Stimulated activated naive CD4-positive, alpha-beta T cell treated with Interleukin-2 at 50 U/mL for 16 hours (primary cell): ENCODE measurements at regions not wholly inside any gene's neighbourhood (a gene's known extent, or its start where the extent isn't known, plus 50 kb on each side); places are given as distances from the start of the nearest gene placed in this dataset.
"Not testable (repeated sequence)": the region's sequence is repeated elsewhere in the genome, so short reads cannot be mapped to it uniquely, and the experiment has no call there.

Experiments
- DNase-seq: peaks from one replicate; lab custom pipeline; 2025; lab: John Stamatoyannopoulos, UW

- no peak for DNase-seq
Observed at GRCh38 chr6:103617642-103618041, 1242.1 kb downstream of the HACE1 start.

GRCh38 chr6:103587722-103588121, 1272.0 kb downstream of the HACE1 start:
- DNase-seq = no peak

- no peak for DNase-seq
Observed at GRCh38 chr6:103578115-103578514, 1281.6 kb downstream of the HACE1 start.

- no peak for DNase-seq
Observed at GRCh38 chr6:103570431-103570830, 1289.3 kb downstream of the HACE1 start.

DNA sequence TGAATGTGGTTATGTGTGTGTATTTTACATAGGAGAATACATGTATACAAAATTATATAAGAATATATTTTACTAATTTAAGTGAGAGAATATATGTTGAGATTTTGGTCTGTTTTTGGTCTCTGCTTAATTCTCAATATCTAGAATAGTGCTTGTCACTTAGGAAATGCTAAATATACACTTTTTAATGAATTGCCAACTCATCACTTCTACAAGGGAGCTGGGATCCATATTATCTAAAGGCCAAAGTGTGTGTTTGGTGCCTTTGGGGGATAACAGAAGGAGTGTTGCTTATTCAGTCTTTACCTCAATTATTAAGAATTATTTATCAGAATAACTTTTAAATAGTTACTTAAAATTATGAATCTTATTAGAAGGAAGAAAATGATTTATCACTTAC, 1304.8 kb downstream of the HACE1 start:
- no peak for DNase-seq

DNA sequence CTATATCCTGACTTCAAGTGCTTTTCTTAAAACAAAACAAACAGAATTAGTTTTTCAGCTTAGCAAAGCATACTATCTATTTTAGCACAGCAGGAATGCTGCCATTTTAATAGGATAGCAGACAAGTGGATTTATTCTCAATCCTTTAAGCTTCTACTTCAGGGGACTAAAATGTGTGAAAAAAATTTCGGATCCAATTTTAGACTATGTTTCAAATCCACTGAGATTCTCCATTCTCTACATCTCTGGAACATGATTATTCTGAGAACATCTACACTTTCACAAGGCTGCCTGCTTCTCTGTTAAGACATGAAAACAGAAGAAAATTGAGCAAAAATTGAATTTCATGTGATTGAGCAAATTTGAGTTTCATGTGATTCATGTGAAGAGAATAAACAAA, 1321.3 kb downstream of the HACE1 start:
- no peak for DNase-seq

DNA sequence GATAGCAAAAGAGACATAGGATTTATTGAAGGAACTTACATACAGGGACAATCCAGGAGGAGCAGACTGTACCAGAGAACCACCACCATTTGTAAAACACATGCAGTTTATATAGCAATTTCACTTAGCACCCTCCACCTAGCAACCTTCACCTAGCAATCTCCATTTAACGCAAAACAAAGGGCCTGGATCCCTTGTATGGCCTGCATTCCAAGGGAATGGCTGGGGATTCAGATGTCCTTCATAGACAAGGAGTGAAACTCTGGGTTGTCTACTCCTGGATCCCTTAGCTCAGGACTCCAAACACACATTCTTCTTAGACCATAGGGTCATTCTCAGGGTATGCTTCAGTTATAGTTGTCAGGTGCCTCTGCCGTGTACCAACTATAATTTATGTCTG, 1324.9 kb downstream of the HACE1 start:
- DNase-seq = no peak

DNA sequence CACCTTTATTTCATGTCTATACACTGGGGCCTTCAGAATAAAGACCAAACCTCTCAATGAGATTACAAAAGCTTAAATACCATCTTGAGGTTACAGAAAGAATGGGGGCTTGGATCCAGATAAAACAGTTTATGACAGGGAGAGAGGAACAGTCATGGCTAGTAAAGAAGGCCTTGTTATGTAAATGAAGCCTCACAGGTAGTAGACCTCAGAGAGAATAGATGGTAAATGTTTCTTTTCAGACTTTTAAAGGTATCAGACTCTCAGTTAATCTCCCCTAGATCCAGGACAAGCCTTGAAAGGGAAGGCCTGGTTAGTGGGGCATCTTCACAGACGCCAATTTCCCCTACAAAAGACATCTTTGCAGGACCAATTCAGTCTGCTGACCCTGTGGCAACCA, 1325.6 kb downstream of the HACE1 start:
- no peak for DNase-seq

DNA sequence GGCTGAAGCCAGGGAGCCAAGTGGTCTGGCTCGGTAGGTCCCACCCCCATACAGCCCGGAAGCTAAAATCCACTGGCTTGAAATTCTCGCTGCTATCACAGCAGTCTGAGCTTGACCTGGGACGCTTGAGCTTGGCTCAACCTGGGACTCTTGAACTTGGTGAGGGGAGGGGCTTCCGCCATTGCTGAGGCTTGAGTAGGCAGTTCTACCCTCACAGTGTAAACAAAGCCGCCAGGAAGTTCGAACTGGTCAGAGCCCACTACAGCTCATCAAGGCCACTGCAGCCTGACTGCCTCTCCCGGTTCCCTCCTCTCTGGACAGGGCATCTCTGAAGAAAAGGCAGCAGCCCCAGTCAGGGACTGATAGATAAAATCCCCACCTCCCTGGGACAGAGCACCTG, 1337.7 kb downstream of the HACE1 start:
- DNase-seq = no peak

- no peak for DNase-seq
Observed at GRCh38 chr6:103516336-103516735, 1343.4 kb downstream of the HACE1 start.

- no peak for DNase-seq
Observed at GRCh38 chr6:103507052-103507451, 1352.7 kb downstream of the HACE1 start.

DNA sequence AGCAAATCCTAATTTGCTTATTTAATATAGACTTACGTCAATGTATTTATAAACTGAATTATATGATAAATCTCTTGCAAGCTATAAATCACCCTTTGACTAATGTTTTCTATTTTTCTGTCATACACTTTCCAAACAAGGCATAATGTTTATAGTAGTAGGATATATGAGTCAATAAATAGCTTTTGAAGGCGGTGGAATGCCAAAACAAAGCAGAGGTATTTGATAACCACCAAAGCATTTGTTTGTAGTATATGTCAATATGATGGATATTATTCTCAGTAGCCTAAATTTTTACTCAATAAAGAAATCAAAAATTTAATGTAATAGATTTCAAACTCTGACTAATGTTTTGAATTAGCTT, 1354.6 kb downstream of the HACE1 start:
- no peak for DNase-seq

DNA sequence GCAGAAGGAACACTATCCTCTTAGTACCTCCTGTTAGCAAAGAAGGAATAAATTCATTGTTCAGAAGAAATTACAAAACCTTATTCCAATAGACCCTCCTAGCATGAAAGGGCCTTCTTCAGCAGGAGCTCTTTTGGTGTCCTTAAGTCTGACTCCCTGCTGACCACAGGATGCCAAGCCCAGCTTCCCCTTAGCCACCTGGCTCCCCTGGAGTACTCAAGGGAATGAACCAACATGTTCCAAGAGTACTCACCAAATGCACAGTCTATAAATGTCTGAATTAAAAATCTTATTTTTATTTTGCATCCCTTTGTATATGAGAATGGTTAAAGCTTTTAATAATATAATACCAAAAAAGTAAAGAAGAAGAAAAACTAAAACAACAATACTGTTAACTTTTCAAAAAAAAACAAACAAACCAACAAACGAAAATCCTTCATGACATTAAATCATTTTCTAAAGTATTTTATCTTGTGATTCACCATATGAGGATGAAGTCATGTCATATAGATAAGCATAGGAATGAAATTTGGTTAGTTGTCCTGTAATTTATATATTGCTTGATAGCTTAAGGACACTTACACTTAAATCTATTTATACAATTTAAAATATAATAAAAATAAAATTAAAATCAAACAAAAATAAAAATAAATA, 1355.1 kb downstream of the HACE1 start:
- no peak for DNase-seq

GRCh38 chr6:103496588-103496987, 1363.1 kb downstream of the HACE1 start:
- DNase-seq = not testable (repeated sequence)

GRCh38 chr6:103456652-103457051, 1403.1 kb downstream of the HACE1 start:
- no peak for DNase-seq

GRCh38 chr6:103455275-103455674, 1404.4 kb downstream of the HACE1 start:
- no peak for DNase-seq

DNA sequence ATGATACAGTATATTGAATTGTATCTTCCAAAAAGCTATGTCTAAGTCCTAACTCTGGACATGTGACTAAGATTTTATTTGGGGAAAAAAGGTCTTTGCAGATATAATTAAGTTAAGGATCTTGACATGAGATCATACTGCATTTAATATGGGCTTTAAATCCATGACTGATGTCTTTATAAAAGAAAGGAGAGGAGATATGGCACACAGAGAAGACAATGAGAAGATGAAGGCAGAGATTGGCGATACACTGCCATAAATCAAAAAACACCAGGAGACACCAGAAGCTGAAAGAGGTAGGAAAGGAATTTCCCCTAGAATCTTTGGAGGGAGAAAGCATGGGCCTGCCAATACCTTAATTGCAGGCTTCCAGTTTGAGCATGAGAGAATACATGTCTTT, 1450.2 kb downstream of the HACE1 start:
- DNase-seq = no peak

DNA sequence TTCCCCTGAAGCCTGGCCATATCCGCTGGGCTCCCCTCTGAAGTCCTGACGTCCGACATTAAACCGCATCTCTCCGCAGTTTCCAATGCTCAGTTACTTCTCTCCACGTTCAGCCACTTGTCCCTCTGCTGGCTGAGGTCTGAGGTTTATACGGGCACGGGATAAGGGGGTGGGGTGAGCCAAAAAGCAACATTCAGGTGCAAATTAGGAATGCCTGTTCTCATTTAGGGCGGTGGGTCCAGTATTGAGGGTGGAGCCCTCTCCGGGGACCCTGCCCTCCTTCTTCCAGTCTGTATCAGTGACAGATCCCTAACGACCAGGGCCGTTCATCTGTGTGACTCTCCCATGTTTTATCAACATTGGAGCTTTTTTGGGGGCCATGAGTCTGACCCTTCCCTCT, 1454.4 kb downstream of the HACE1 start:
- no peak for DNase-seq

- no peak for DNase-seq
Observed at GRCh38 chr6:103404799-103405198, 1454.9 kb downstream of the HACE1 start.

DNA sequence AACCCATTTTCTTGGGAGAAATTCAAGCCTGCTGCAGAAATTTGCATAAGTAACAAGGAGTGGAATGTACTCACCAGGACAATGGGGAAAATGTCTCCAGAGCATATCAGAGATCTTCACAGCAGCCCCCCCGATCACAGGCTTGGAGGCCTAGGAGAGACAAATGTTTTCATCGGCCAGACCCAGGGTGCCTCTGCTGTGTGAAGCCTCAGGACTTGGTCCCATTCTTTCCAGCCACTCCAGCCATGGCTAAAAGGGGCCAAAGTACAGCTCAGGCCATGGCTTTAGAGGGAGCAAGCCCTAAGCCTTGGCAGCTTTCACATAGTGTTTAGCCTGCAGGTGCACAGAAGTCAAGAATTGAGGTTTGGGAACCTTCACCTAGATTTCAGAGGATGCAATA, 1463.0 kb downstream of the HACE1 start:
- DNase-seq = no peak

- no peak for DNase-seq
Observed at GRCh38 chr6:103379272-103379671, 1480.4 kb downstream of the HACE1 start.

DNA sequence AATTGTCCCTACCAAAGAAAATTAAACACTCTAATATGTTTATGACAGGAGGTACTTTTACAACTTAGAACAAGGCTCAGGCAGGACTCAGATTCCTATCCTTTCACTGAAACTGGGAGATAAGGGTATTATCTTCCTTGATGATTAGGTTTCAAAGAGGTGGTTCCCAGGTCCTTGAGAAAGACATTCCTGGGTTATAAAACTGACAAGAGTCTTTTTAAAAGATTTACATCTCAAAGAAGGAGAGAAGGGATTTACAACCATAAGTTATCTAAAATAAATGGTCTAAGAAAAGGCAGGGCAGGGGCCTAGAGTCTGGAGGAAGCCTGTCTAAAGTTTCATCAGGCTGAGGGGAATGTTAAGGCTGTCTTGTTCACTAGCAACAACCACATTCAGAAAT, 1492.5 kb downstream of the HACE1 start:
- no peak for DNase-seq

GRCh38 chr6:103356531-103356930, 1503.2 kb downstream of the HACE1 start:
- no peak for DNase-seq

DNA sequence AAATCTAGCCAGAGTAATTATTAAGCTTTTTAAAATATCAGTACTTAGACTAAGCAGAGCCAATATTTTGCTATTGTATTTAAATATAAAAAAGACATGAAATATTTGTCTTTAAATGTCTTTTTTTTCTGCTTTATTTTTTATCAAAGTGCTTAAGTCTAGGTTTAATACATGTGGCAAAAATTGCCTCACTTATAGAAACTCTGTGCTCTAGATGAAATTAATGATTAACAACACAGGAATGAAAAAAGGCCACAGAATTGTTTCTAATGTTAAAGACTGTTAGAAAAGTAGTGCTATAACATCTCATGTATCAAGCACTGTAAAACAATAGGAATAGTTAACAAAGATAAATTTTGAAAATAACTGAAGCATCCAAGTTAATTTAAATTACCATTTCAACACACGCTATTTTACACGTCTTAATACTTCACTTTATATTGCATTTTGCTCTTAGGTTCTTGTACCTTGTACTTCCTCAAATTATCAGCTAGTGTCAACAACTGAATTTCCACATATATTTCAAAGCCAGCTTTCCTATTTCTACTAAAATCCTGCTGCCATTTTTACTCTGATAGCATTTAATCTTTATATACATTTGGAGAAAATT, 1515.1 kb downstream of the HACE1 start:
- DNase-seq = no peak
